Gastroesophageal sphincter (tissue), 4 donors: ENCODE measurements at regions not wholly inside any gene's neighbourhood (a gene's known extent, or its start where the extent isn't known, plus 50 kb on each side); places are given as distances from the start of the nearest gene placed in this dataset.
"Not testable (repeated sequence)": the region's sequence is repeated elsewhere in the genome, so short reads cannot be mapped to it uniquely, and the experiment has no call there.

Experiments
- ATAC-seq: fragments of 150-250 bp; one replicate; pipeline ENCODE4 v1.9.1; 2016; ENCODE audit warnings: mild to moderate bottlenecking, moderate library complexity
- H3K27ac ChIP-seq, 4 donors: fragments of 200-600 bp; sonication (generic) in 3 of 4; 1 replicate in 3 of 4; 2 replicates in 1 of 4; pipeline ENCODE4 v1.5.1; 2016 to 2019
- H3K27me3 ChIP-seq: fragments of 200-600 bp; sonication (generic); one replicate; pipeline ENCODE4 v1.5.1; 2019
- H3K36me3 ChIP-seq, 2 donors: fragments of 200-600 bp; sonication (generic); one replicate each; pipeline ENCODE4 v1.5.1; 2019; ENCODE audit warnings: control low read depth in 1 of 2
- H3K4me1 ChIP-seq, 3 donors: fragments of 200-600 bp; sonication (generic); 1 replicate in 2 of 3; 2 replicates in 1 of 3; pipeline ENCODE4 v1.5.1; 2016 to 2019; ENCODE audit warnings: control low read depth in 2 of 3
- H3K4me3 ChIP-seq, 2 donors: fragments of 200-600 bp; sonication (generic); one replicate each; pipeline ENCODE4 v1.5.1; 2019; ENCODE audit warnings: mild to moderate bottlenecking in 1 of 2, moderate library complexity in 1 of 2
- H3K9me3 ChIP-seq, 3 donors: fragments of 200-600 bp; sonication (generic); one replicate each; pipeline ENCODE4 v1.5.1; 2017 to 2019; ENCODE audit warnings: control low read depth in 2 of 3
- EP300 ChIP-seq: sonication (generic); formaldehyde crosslinking; IDR thresholded peaks from one replicate; pipeline ENCODE4 v1.6.1; 2017; ENCODE audit warnings: antibody characterized with exemption, mild to moderate bottlenecking
- POLR2A ChIP-seq, 2 donors: fragments of 450-650 bp; IDR thresholded peaks; one replicate each; pipeline ENCODE4 v1.6.1; 2017; ENCODE audit warnings: antibody characterized with exemption in 2 of 2, mild to moderate bottlenecking in 2 of 2, moderate library complexity in 1 of 2
- POLR2AphosphoS5 ChIP-seq: sonication (generic); formaldehyde crosslinking; IDR thresholded peaks from one replicate; pipeline ENCODE4 v1.6.1; 2017; ENCODE audit warnings: antibody characterized with exemption
- WGBS, 2 donors: methylation state at CpG; one replicate each; pipeline ENCODE4 v1.1.5; 2018; ENCODE audit warnings: low coverage in 1 of 2; 5-methylcytosine and 5-hydroxymethylcytosine counted together
- TF ChIP-seq, protein P1 (sequence below), 4 experiments: fragments of 200-600 bp in 2 of 4; fragments of 450-650 bp in 2 of 4; sonication (generic) in 1 of 4; IDR thresholded peaks; one replicate each; pipeline ENCODE4 v1.5.1; 2017 to 2019; ENCODE audit warnings: antibody characterized with exemption in 4 of 4, mild to moderate bottlenecking in 2 of 4, moderate library complexity in 2 of 4

DNA sequence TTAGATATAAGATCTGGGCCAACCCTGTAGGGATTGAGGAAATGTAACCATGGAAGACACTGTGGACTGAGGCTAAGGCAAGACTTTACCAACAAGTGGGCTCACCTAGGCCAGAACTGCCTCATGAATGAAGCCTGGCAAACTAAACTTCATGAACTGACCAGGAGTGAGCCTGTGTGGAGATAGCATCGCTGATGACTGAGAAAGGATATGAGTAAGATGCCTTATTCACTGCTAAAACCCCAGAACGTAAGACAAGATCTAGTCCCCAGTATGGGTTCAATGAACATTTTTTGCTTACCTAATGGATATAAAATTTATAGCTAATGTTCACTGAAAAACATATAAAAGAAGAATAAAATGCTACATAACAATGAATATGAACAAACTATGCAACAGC lies 399.8 kb downstream of the SATB2 start:
- no peak overlapping the region for H3K4me3 ChIP-seq
- no peaks in the 10 kb centered on the region for H3K36me3 ChIP-seq
- TF ChIP-seq POLR2AphosphoS5 (no peak), POLR2A (IDR thresholded peaks at IDR 0.05) (no peak), EP300 (no peak)
- TF ChIP-seq, protein P1, sequence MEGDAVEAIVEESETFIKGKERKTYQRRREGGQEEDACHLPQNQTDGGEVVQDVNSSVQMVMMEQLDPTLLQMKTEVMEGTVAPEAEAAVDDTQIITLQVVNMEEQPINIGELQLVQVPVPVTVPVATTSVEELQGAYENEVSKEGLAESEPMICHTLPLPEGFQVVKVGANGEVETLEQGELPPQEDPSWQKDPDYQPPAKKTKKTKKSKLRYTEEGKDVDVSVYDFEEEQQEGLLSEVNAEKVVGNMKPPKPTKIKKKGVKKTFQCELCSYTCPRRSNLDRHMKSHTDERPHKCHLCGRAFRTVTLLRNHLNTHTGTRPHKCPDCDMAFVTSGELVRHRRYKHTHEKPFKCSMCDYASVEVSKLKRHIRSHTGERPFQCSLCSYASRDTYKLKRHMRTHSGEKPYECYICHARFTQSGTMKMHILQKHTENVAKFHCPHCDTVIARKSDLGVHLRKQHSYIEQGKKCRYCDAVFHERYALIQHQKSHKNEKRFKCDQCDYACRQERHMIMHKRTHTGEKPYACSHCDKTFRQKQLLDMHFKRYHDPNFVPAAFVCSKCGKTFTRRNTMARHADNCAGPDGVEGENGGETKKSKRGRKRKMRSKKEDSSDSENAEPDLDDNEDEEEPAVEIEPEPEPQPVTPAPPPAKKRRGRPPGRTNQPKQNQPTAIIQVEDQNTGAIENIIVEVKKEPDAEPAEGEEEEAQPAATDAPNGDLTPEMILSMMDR (IDR thresholded peaks at IDR 0.05): no peak
- no peak for ATAC-seq
- H3K9me3 ChIP-seq: peaks cover 0 to 9% (median 0%) of the 10 kb centered on the region in 3 donors
- no peaks in the 10 kb centered on the region for H3K4me1 ChIP-seq
- 86 to 100% methylated on average over 2 of the region's 2 CpGs for WGBS, 2 donors
- no peak overlapping the region for H3K27ac ChIP-seq
- H3K27me3 ChIP-seq: no peaks in the 10 kb centered on the region

DNA sequence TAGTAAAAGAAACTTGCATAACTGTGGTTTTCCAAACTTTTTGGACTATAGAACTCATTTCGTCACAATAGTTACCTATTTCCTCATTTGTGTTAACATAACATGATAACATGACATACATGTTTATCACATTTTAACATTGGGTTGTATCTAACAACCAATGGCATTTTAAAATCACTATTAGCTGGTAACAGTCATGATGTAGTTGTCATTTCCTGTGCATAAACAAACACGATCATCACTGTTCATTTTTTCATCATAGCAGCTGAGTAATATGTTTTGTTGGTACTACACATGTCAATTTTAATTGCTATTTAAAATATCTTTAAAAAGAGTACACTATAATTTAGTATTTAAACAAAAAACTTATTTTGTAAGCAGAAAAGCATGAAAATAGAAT lies 402.4 kb downstream of the SATB2 start:
- Histone ChIP-seq H3K4me3 (no peak overlapping the region), H3K9me3 (no peaks in the 10 kb centered on the region), H3K36me3 (no peaks in the 10 kb centered on the region), H3K27me3 (no peaks in the 10 kb centered on the region), H3K27ac (no peak overlapping the region), H3K4me1 (no peaks in the 10 kb centered on the region)
- no peak for ATAC-seq
- TF ChIP-seq POLR2AphosphoS5: no peak
- 63 to 72% methylated on average over 2 of the region's 2 CpGs for WGBS, 2 donors

DNA sequence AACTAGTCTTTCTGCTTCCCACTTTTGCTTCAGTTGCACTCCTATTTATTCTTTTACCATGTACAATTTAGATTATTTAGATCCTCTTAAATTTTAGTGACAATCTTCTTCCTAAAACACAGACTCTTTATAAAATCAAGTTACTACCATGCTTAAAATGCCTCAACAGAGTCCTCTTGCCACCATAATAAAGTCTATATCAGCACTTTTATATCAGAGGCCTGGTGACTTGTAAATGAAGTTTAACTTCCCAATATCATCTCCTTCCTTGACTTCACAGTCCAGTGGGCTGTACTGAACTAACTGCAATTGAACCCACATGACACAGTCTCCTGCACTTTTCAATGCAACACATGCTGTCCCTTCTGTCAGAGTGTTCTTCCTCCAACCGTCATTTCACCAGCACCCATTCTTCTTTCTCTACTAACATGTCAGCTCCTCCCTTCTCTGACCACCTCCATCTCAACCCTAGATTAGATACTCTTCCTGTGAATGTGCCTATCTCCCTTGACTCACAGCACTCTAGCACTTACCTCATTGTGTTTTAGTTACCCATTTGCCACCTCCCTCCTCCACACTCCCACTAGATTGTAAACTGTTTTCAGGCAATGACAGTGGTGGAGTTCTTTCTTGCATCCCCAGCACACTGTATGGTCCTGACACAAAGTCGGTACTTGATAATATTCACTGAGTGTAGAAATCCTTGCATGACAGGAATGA lies 414.9 kb downstream of the SATB2 start:
- Histone ChIP-seq H3K36me3 (no peaks in the 10 kb centered on the region), H3K9me3 (no peaks in the 10 kb centered on the region), H3K27me3 (no peaks in the 10 kb centered on the region), H3K4me1 (no peaks in the 10 kb centered on the region), H3K27ac (no peak overlapping the region), H3K4me3 (no peak overlapping the region)
- TF ChIP-seq POLR2AphosphoS5: no peak
- TF ChIP-seq, protein P1 (IDR thresholded peaks at IDR 0.05): no peak
- TF ChIP-seq EP300: no peak
- TF ChIP-seq POLR2A (IDR thresholded peaks at IDR 0.05): no peak
- 82 to 83% methylated on average over 2 of the region's 2 CpGs for WGBS, 2 donors
- ATAC-seq: no peak

DNA sequence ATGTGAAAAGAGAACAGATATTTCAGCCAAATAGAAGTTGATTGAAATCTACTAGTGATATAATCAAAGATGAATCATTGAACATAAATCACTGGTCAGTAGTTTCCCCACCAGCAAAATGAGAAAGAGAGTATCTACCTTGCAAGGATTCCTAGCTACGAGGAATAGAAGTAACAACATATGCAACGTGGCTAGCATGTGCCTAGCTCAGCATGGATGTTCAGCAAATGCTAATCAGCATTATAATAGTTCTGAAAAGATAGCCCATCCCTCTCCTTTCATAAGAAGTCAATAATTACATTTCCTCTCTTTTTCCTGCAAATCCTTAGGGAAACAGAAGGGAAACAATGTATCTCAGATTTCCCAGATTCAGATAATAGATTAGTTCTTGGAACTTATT lies 417.2 kb downstream of the SATB2 start:
- 53 to 59% methylated on average over 2 of the region's 2 CpGs for WGBS, 2 donors
- no peaks in the 10 kb centered on the region for H3K4me1 ChIP-seq
- H3K27ac ChIP-seq: no peak overlapping the region
- H3K36me3 ChIP-seq: no peaks in the 10 kb centered on the region
- H3K9me3 ChIP-seq: no peaks in the 10 kb centered on the region
- no peak overlapping the region for H3K4me3 ChIP-seq
- no peak for ATAC-seq
- TF ChIP-seq, protein P1 (IDR thresholded peaks at IDR 0.05): no peak
- no peak for TF ChIP-seq EP300
- TF ChIP-seq POLR2AphosphoS5: no peak
- no peak for TF ChIP-seq POLR2A (IDR thresholded peaks at IDR 0.05)
- H3K27me3 ChIP-seq: no peaks in the 10 kb centered on the region

DNA sequence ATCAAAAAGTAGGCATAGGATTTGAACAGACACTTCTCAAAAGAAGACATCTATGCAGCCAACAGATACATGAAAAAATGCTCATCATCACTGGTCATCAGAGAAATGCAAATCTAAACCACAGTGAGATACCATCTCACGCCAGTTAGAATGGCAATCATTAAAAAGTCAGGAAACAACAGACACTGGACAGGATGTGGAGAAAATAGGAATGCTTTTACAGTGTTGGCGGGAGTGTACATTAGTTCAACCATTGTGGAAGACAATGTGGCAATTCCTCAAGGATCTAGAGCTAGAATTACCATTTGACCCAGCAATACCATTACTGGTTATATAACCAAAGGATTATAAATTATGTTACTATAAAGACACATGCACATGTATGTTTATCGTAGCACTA lies 424.0 kb downstream of the SATB2 start:
- H3K9me3 ChIP-seq: peaks cover 0 to 17% (median 0%) of the 10 kb centered on the region in 3 donors
- H3K36me3 ChIP-seq, H3K4me3 ChIP-seq, ATAC-seq, H3K27me3 ChIP-seq, H3K27ac ChIP-seq, H3K4me1 ChIP-seq: not testable (repeated sequence)
- WGBS, 2 donors: 93% methylated on average over 3 of the region's 3 CpGs

DNA sequence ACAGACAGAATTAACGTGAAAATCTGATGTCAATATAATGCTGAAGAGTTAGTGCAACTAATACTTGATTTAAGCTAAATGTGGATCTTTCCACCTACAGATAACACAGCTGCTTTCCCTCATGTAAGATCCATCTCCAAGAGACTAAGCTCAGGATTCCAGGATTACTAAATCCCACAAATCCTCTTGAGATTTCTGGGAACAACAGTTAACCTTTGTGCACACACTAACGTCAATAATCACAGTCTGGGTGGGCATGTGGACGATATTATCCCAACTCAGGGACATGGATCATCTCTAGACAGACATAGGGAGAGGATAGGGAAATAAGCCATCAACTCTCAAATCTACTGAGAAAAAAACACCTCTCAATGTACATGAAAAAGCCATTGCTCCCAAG lies 432.6 kb downstream of the SATB2 start:
- no peak for ATAC-seq
- no peak overlapping the region for H3K27ac ChIP-seq
- 40 to 53% methylated on average over 3 of the region's 3 CpGs for WGBS, 2 donors
- H3K4me1 ChIP-seq: no peaks in the 10 kb centered on the region
- no peak overlapping the region for H3K4me3 ChIP-seq
- no peaks in the 10 kb centered on the region for H3K36me3 ChIP-seq
- TF ChIP-seq, protein P1 (IDR thresholded peaks at IDR 0.05): no peak
- TF ChIP-seq POLR2AphosphoS5: no peak
- no peak for TF ChIP-seq POLR2A (IDR thresholded peaks at IDR 0.05)
- no peak for TF ChIP-seq EP300
- peaks cover 8% of the 10 kb centered on the region for H3K27me3 ChIP-seq
- H3K9me3 ChIP-seq: peaks cover 0 to 16% (median 0%) of the 10 kb centered on the region in 3 donors
